ENCODE measurements at regions not wholly inside any gene's neighbourhood (a gene's known extent, or its start where the extent isn't known, plus 50 kb on each side); places are given as distances from the start of the nearest gene placed in this dataset.

- H3K27me3 ChIP-seq (replicated peaks; ENCODE audit: control insufficient read depth, insufficient read depth, low read length), result no peaks in the 10 kb centered on the region
- H3K4me3 ChIP-seq (replicated peaks; ENCODE audit: low read depth, low read length), result no peak overlapping the region
- TF ChIP-seq, protein P1, sequence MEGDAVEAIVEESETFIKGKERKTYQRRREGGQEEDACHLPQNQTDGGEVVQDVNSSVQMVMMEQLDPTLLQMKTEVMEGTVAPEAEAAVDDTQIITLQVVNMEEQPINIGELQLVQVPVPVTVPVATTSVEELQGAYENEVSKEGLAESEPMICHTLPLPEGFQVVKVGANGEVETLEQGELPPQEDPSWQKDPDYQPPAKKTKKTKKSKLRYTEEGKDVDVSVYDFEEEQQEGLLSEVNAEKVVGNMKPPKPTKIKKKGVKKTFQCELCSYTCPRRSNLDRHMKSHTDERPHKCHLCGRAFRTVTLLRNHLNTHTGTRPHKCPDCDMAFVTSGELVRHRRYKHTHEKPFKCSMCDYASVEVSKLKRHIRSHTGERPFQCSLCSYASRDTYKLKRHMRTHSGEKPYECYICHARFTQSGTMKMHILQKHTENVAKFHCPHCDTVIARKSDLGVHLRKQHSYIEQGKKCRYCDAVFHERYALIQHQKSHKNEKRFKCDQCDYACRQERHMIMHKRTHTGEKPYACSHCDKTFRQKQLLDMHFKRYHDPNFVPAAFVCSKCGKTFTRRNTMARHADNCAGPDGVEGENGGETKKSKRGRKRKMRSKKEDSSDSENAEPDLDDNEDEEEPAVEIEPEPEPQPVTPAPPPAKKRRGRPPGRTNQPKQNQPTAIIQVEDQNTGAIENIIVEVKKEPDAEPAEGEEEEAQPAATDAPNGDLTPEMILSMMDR (IDR thresholded peaks at IDR 0.05; ENCODE audit: insufficient read depth, low read length, poor library complexity, severe bottlenecking), result no peak
- no peaks in the 10 kb centered on the region for H3K36me3 ChIP-seq (ENCODE audit: control insufficient read depth, insufficient read depth, low read length)
- DNase-seq (ENCODE audit: extremely low read depth, insufficient read length), result no peak
These were observed 242.6 kb downstream of the TTC32 start for GRCh38 chr2:19659024-19659792.

DNA sequence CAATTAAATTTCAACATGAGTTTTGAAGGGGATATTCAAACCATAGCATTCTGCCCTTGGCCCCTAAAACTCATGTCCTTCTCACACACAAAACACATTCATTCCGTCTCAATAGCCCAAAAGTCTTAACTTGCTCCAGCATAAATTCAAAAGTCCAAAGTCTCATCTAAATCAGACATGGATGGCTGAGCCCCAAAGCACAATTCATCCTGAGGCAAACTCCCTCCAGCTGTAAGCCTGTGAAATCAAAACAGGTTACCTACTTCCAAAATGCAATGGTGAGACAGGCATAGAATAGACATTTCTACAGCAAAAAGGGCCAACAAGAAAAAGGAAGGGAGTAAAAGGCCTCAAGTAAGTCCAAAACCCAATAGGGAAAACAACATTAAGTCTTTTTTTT is 245.8 kb downstream of the TTC32 start:
- DNase-seq (ENCODE audit: extremely low read depth, insufficient read length), result no peak
- Histone ChIP-seq H3K4me3 (replicated peaks; ENCODE audit: low read depth, low read length) (no peak overlapping the region), H3K27me3 (replicated peaks; ENCODE audit: control insufficient read depth, insufficient read depth, low read length) (no peaks in the 10 kb centered on the region), H3K36me3 (ENCODE audit: control insufficient read depth, insufficient read depth, low read length) (no peaks in the 10 kb centered on the region)
- TF ChIP-seq, protein P1 (IDR thresholded peaks at IDR 0.05; ENCODE audit: insufficient read depth, low read length, poor library complexity, severe bottlenecking), result no peak

GRCh38 chr2:19654310-19655090 is 247.3 kb downstream of the TTC32 start:
- TF ChIP-seq, protein P1 (IDR thresholded peaks at IDR 0.05; ENCODE audit: insufficient read depth, low read length, poor library complexity, severe bottlenecking), result no peak
- no peaks in the 10 kb centered on the region for H3K27me3 ChIP-seq (replicated peaks; ENCODE audit: control insufficient read depth, insufficient read depth, low read length)
- no peak overlapping the region for H3K4me3 ChIP-seq (replicated peaks; ENCODE audit: low read depth, low read length)
- no peak for DNase-seq (ENCODE audit: extremely low read depth, insufficient read length)
- H3K36me3 ChIP-seq (ENCODE audit: control insufficient read depth, insufficient read depth, low read length), result no peaks in the 10 kb centered on the region

- Histone ChIP-seq H3K27me3 (replicated peaks; ENCODE audit: control insufficient read depth, insufficient read depth, low read length) (no peaks in the 10 kb centered on the region; the same call in 1 of the 2 replicates), H3K36me3 (ENCODE audit: control insufficient read depth, insufficient read depth, low read length) (no peaks in the 10 kb centered on the region), H3K4me3 (replicated peaks; ENCODE audit: low read depth, low read length) (no peak overlapping the region)
- DNase-seq (ENCODE audit: extremely low read depth, insufficient read length), result no peak
- TF ChIP-seq, protein P1 (IDR thresholded peaks at IDR 0.05; ENCODE audit: insufficient read depth, low read length, poor library complexity, severe bottlenecking), result no peak
These were observed 248.3 kb downstream of the TTC32 start for GRCh38 chr2:19653509-19653908.

DNA sequence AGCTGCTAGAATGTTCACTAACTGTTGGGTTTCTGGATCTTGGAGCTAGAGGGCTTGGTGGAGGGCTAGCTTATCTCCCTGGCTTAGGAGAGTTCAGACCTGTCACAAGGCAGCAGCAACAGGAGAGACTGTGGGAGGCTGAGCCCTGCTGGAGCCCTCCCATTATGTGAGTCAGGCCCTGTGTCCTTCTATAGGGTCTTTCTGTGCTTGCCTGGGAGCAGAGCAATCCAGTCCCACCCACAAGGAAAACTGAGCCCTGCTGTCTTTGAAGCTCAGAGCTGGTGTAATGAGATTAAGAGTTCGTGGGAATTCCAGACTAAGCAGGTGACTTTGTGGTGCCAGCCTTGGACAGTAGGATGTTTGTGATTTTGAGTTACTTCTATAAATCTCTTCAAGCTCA is 249.0 kb downstream of the TTC32 start:
- Histone ChIP-seq H3K36me3 (ENCODE audit: control insufficient read depth, insufficient read depth, low read length) (no peaks in the 10 kb centered on the region), H3K4me3 (replicated peaks; ENCODE audit: low read depth, low read length) (no peak overlapping the region), H3K27me3 (replicated peaks; ENCODE audit: control insufficient read depth, insufficient read depth, low read length) (no peaks in the 10 kb centered on the region; the same call in 1 of the 2 replicates)
- DNase-seq (ENCODE audit: extremely low read depth, insufficient read length), result no peak
- TF ChIP-seq, protein P1 (IDR thresholded peaks at IDR 0.05; ENCODE audit: insufficient read depth, low read length, poor library complexity, severe bottlenecking), result no peak
